GM23248 (cell line): ENCODE measurements at regions not wholly inside any gene's neighbourhood (a gene's known extent, or its start where the extent isn't known, plus 50 kb on each side); places are given as distances from the start of the nearest gene placed in this dataset.
A peak's percentile ranks its signal among the peaks of the same experiment; 100 is the strongest.

Experiments used
- DNase-seq: peaks from one replicate; pipeline ENCODE4 v3.0.0-alpha.2; 2015
- H2AFZ ChIP-seq: fragments of 200-600 bp; sonication (generic); 2 replicates; pipeline ENCODE4 v1.6.1; 2016; ENCODE audit warnings: antibody characterized with exemption
- H3F3A ChIP-seq: fragments of 200-600 bp; sonication (generic); 2 replicates; pipeline ENCODE4 v1.6.1; 2016; ENCODE audit warnings: mild to moderate bottlenecking, antibody characterized with exemption, mixed run types; ENCODE audit not compliant: insufficient read depth
- H3K27ac ChIP-seq: fragments of 200-600 bp; sonication (generic); 2 replicates; pipeline ENCODE4 v1.5.1; 2016; ENCODE audit warnings: mild to moderate bottlenecking
- H3K27me3 ChIP-seq: fragments of 200-600 bp; sonication (generic); replicated peaks from 2 replicates; pipeline ENCODE4 v1.6.1; 2016; ENCODE audit warnings: mild to moderate bottlenecking; ENCODE audit not compliant: insufficient read depth
- H3K36me3 ChIP-seq: fragments of 200-600 bp; sonication (generic); 2 replicates; pipeline ENCODE4 v1.6.1; 2016; ENCODE audit warnings: low read depth, mild to moderate bottlenecking
- H3K4me1 ChIP-seq: fragments of 200-600 bp; sonication (generic); 2 replicates; pipeline ENCODE4 v1.6.1; 2016; ENCODE audit warnings: mild to moderate bottlenecking; ENCODE audit not compliant: insufficient read depth
- H3K4me2 ChIP-seq: fragments of 200-600 bp; sonication (generic); one replicate; pipeline ENCODE4 v1.6.1; 2016; ENCODE audit warnings: mild to moderate bottlenecking; ENCODE audit not compliant: unreplicated experiment
- H3K4me3 ChIP-seq: fragments of 200-600 bp; sonication (generic); 2 replicates; pipeline ENCODE4 v1.5.1; 2016; ENCODE audit warnings: mild to moderate bottlenecking
- H3K79me2 ChIP-seq: fragments of 200-600 bp; sonication (generic); 2 replicates; pipeline ENCODE4 v1.6.1; 2016; ENCODE audit warnings: mild to moderate bottlenecking; ENCODE audit not compliant: insufficient read depth
- H3K9ac ChIP-seq: fragments of 200-600 bp; sonication (generic); 2 replicates; pipeline ENCODE4 v1.6.1; 2016; ENCODE audit warnings: mild to moderate bottlenecking
- H3K9me2 ChIP-seq: fragments of 200-600 bp; sonication (generic); 2 replicates; pipeline ENCODE4 v1.6.1; 2016; ENCODE audit warnings: mixed run types, mild to moderate bottlenecking, moderate library complexity; ENCODE audit not compliant: insufficient read depth
- H3K9me3 ChIP-seq: fragments of 200-600 bp; sonication (generic); one replicate; pipeline ENCODE4 v1.6.1; 2017; ENCODE audit warnings: low read depth
- H4K20me1 ChIP-seq: fragments of 200-600 bp; sonication (generic); 2 replicates; pipeline ENCODE4 v1.6.0; 2016; ENCODE audit not compliant: insufficient read depth
- EZH2 ChIP-seq: fragments of 200-600 bp; sonication (generic); IDR thresholded peaks from 2 replicates; pipeline ENCODE4 v1.6.1; 2018; ENCODE audit warnings: antibody characterized with exemption, mild to moderate bottlenecking; ENCODE audit not compliant: insufficient read depth, poor library complexity, severe bottlenecking
- EZH2phosphoT487 ChIP-seq: fragments of 200-600 bp; sonication (generic); IDR thresholded peaks from 2 replicates; pipeline ENCODE4 v1.6.1; 2018; ENCODE audit warnings: antibody characterized with exemption, moderate library complexity, mild to moderate bottlenecking, low read depth; ENCODE audit not compliant: insufficient read depth
- WGBS, 2 experiments: methylation state at CpG; one replicate each; pipeline ENCODE4 v1.1.6; 2015 to 2017; ENCODE audit warnings: low lambda C conversion rate in 2 of 2, low coverage in 1 of 2; ENCODE audit errors: missing lambda C conversion rate in 2 of 2; 5-methylcytosine and 5-hydroxymethylcytosine counted together
- in situ Hi-C: fragments of 300-500 bp; cut with MboI; formaldehyde crosslinking; loops from 2 replicates; pipeline ENCODE4 v1.15.0; 2020

GRCh38 chr10:112000466-112000865 is 183.1 kb downstream of the GPAM start:
- H3K4me2 ChIP-seq, result no peak overlapping the region
- no peaks in the 10 kb centered on the region for H3K36me3 ChIP-seq
- H3K27ac ChIP-seq, result no peak overlapping the region
- H3K9me2 ChIP-seq, result no peaks in the 10 kb centered on the region
- 2 to 3% methylated on average over 2 of the region's 2 CpGs for WGBS, 2 experiments
- no peaks in the 10 kb centered on the region for H3K79me2 ChIP-seq
- no peaks in the 10 kb centered on the region for H3F3A ChIP-seq
- no peak overlapping the region for H3K4me3 ChIP-seq
- peak; percentile 56 for DNase-seq
- in situ Hi-C loops, result no loop called here
- no peak for TF ChIP-seq EZH2
- no peak for TF ChIP-seq EZH2phosphoT487
- H2AFZ ChIP-seq, result no peak overlapping the region
- no peaks in the 10 kb centered on the region for H3K4me1 ChIP-seq
- H3K9me3 ChIP-seq, result no peaks in the 10 kb centered on the region
- no peak overlapping the region for H3K9ac ChIP-seq
- no peaks in the 10 kb centered on the region for H4K20me1 ChIP-seq
- peaks cover 32% of the 10 kb centered on the region for H3K27me3 ChIP-seq

- no peaks in the 10 kb centered on the region for H3F3A ChIP-seq
- H3K36me3 ChIP-seq, result no peaks in the 10 kb centered on the region
- no peak overlapping the region for H3K4me3 ChIP-seq
- H3K4me2 ChIP-seq, result no peak overlapping the region
- H2AFZ ChIP-seq, result no peak overlapping the region
- TF ChIP-seq EZH2phosphoT487, result no peak
- TF ChIP-seq EZH2, result no peak
- WGBS, 2 experiments, result 6 to 11% methylated on average over 3 of the region's 3 CpGs
- H4K20me1 ChIP-seq, result no peaks in the 10 kb centered on the region
- no peaks in the 10 kb centered on the region for H3K4me1 ChIP-seq
- no peak overlapping the region for H3K27ac ChIP-seq
- no peaks in the 10 kb centered on the region for H3K79me2 ChIP-seq
- DNase-seq, result no peak
- no peak overlapping the region for H3K9ac ChIP-seq
- H3K9me3 ChIP-seq, result no peaks in the 10 kb centered on the region
- in situ Hi-C loops, result no loop called here
- H3K27me3 ChIP-seq, result peaks cover 27% of the 10 kb centered on the region
- H3K9me2 ChIP-seq, result no peaks in the 10 kb centered on the region
These were observed 181.4 kb downstream of the GPAM start for GRCh38 chr10:112002206-112002605.

- no peaks in the 10 kb centered on the region for H4K20me1 ChIP-seq
- 29 to 49% methylated on average over 4 of the region's 4 CpGs for WGBS, 2 experiments
- no peaks in the 10 kb centered on the region for H3K36me3 ChIP-seq
- H3F3A ChIP-seq, result no peaks in the 10 kb centered on the region
- H3K4me3 ChIP-seq, result no peak overlapping the region
- H3K4me2 ChIP-seq, result no peak overlapping the region
- H3K79me2 ChIP-seq, result no peaks in the 10 kb centered on the region
- H3K9me3 ChIP-seq, result no peaks in the 10 kb centered on the region
- no peak overlapping the region for H3K27ac ChIP-seq
- no peak overlapping the region for H2AFZ ChIP-seq
- TF ChIP-seq EZH2phosphoT487, result no peak
- TF ChIP-seq EZH2, result no peak
- in situ Hi-C loops, result no loop called here
- peaks cover 24% of the 10 kb centered on the region for H3K27me3 ChIP-seq
- no peak overlapping the region for H3K9ac ChIP-seq
- no peak for DNase-seq
- H3K9me2 ChIP-seq, result no peaks in the 10 kb centered on the region
- H3K4me1 ChIP-seq, result no peaks in the 10 kb centered on the region
These were observed 179.5 kb downstream of the GPAM start for GRCh38 chr10:112004075-112004474.

- Histone ChIP-seq H3K4me3 (no peak overlapping the region), H3K27me3 (peaks cover 24% of the 10 kb centered on the region), H3K4me2 (no peak overlapping the region), H3K27ac (no peak overlapping the region), H3K9me3 (no peaks in the 10 kb centered on the region), H3F3A (no peaks in the 10 kb centered on the region), H2AFZ (no peak overlapping the region), H3K36me3 (no peaks in the 10 kb centered on the region), H3K79me2 (no peaks in the 10 kb centered on the region), H3K9ac (no peak overlapping the region), H4K20me1 (no peaks in the 10 kb centered on the region), H3K4me1 (no peaks in the 10 kb centered on the region), H3K9me2 (no peaks in the 10 kb centered on the region)
- no peak for DNase-seq
- TF ChIP-seq EZH2phosphoT487, result no peak
- TF ChIP-seq EZH2, result no peak
- WGBS, 2 experiments, result 3 to 5% methylated on average over 3 of the region's 3 CpGs
- in situ Hi-C loops, result no loop called here
These were observed 178.5 kb downstream of the GPAM start for GRCh38 chr10:112005044-112005443.

- in situ Hi-C loops, result no loop called here
- no peaks in the 10 kb centered on the region for H3K9me3 ChIP-seq
- WGBS, 2 experiments, result 97 to 100% methylated on average over 2 of the region's 2 CpGs
- H3K27ac ChIP-seq, result no peak overlapping the region
- no peaks in the 10 kb centered on the region for H3F3A ChIP-seq
- H3K9me2 ChIP-seq, result no peaks in the 10 kb centered on the region
- no peaks in the 10 kb centered on the region for H3K79me2 ChIP-seq
- no peaks in the 10 kb centered on the region for H3K36me3 ChIP-seq
- peaks cover 24% of the 10 kb centered on the region for H3K27me3 ChIP-seq
- no peaks in the 10 kb centered on the region for H4K20me1 ChIP-seq
- H3K4me3 ChIP-seq, result no peak overlapping the region
- H3K4me2 ChIP-seq, result no peak overlapping the region
- H3K9ac ChIP-seq, result no peak overlapping the region
- no peak for TF ChIP-seq EZH2phosphoT487
- no peak for TF ChIP-seq EZH2
- no peak for DNase-seq
- no peaks in the 10 kb centered on the region for H3K4me1 ChIP-seq
- no peak overlapping the region for H2AFZ ChIP-seq
These were observed 177.2 kb downstream of the GPAM start for GRCh38 chr10:112006407-112006806.
